Loucy (cell line): ENCODE measurements at regions not wholly inside any gene's neighbourhood (a gene's known extent, or its start where the extent isn't known, plus 50 kb on each side); places are given as distances from the start of the nearest gene placed in this dataset.

Experiments
- EZH2phosphoT487 ChIP-seq: fragments of 200-600 bp; IDR thresholded peaks from 2 replicates; pipeline ENCODE4 v1.6.1; 2018; ENCODE audit warnings: antibody characterized with exemption, mild to moderate bottlenecking, moderate library complexity, borderline replicate concordance
- TF ChIP-seq, protein P1 (sequence below): fragments of 200-600 bp; sonication (generic); conservative IDR thresholded peaks from 2 replicates; pipeline ENCODE4 v1.5.1; 2014; ENCODE audit warnings: mild to moderate bottlenecking, antibody characterized with exemption, low read length

DNA sequence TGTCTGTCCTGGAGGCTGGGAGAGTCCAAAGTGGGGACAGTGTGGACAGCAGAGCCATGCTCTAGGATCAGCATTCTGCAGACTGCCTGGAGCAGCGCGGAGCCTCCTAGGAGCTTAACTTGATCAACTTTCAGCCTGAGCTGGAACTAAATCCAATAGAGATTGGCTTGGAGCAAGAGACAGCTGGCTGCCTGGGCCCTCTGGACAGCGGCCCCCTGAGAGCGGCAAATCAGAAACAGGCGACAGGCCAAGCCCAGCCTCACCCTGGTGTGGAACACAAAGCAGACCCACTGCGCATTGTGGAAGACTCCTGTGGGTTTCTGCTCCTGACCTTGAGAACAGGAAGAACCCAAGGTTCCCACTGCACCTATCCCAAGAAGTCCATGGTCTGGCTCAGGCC lies 462.2 kb downstream of the TSHZ3 start:
- TF ChIP-seq, protein P1, sequence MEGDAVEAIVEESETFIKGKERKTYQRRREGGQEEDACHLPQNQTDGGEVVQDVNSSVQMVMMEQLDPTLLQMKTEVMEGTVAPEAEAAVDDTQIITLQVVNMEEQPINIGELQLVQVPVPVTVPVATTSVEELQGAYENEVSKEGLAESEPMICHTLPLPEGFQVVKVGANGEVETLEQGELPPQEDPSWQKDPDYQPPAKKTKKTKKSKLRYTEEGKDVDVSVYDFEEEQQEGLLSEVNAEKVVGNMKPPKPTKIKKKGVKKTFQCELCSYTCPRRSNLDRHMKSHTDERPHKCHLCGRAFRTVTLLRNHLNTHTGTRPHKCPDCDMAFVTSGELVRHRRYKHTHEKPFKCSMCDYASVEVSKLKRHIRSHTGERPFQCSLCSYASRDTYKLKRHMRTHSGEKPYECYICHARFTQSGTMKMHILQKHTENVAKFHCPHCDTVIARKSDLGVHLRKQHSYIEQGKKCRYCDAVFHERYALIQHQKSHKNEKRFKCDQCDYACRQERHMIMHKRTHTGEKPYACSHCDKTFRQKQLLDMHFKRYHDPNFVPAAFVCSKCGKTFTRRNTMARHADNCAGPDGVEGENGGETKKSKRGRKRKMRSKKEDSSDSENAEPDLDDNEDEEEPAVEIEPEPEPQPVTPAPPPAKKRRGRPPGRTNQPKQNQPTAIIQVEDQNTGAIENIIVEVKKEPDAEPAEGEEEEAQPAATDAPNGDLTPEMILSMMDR: no peak
- TF ChIP-seq EZH2phosphoT487: no peak
